Astrocyte (in vitro differentiated cells and primary cell): ENCODE measurements at regions not wholly inside any gene's neighbourhood (a gene's known extent, or its start where the extent isn't known, plus 50 kb on each side); places are given as distances from the start of the nearest gene placed in this dataset.

Experiments used
- CTCF ChIP-seq: IDR thresholded peaks from 2 replicates; pipeline ENCODE4 v1.5.1; 2011; ENCODE audit warnings: low read depth, mild to moderate bottlenecking, inconsistent platforms, low read length, moderate library complexity; ENCODE audit not compliant: insufficient read depth
- EZH2 ChIP-seq: IDR thresholded peaks from 2 replicates; pipeline ENCODE4 v1.6.1; 2012; ENCODE audit warnings: mild to moderate bottlenecking, low read length, inconsistent platforms; ENCODE audit not compliant: insufficient read depth

GRCh38 chrX:12026481-12026880 lies 111.8 kb upstream of the FRMPD4 start:
- TF ChIP-seq CTCF (no peak), EZH2 (no peak)
